ENCODE measurements at regions not wholly inside any gene's neighbourhood (a gene's known extent, or its start where the extent isn't known, plus 50 kb on each side); places are given as distances from the start of the nearest gene placed in this dataset.

- ATAC-seq (no peak), DNase-seq (ENCODE audit: extremely low read depth in 1 of 4, low spot score in 3 of 4) (no peak), FAIRE-seq (no peak)
- BruUV-seq (replicated peaks): no TSS peak
- Histone ChIP-seq H3K27me3 (ENCODE audit: control insufficient read depth in 2 of 2, insufficient read depth in 2 of 2, low read length in 2 of 2) (peaks cover 61 to 86% of the 10 kb centered on the region in 2 experiments), H3K9me3 (replicated peaks; ENCODE audit: control insufficient read depth, insufficient read depth, low read depth, low read length) (0 out of 2 replicates have a peak, but pooled peaks cover 1% of the 10 kb centered on the region), H3K9ac (ENCODE audit: insufficient read depth in 1 of 2, low read depth in 2 of 2, low read length in 2 of 2) (no peak overlapping the region), H2AFZ (ENCODE audit: low read depth, low read length) (no peak overlapping the region), H3K79me2 (ENCODE audit: control insufficient read depth, insufficient read depth, low read length) (no peaks in the 10 kb centered on the region), H3K9me1 (ENCODE audit: control insufficient read depth, insufficient read depth, low read length) (no peaks in the 10 kb centered on the region), H3K27ac (ENCODE audit: extremely low read depth, low read depth, low read length) (no peak overlapping the region), H4K20me1 (replicated peaks; ENCODE audit: control insufficient read depth, insufficient read depth, low read length) (no peaks in the 10 kb centered on the region), H3K4me1 (replicated peaks in 1 of 2; ENCODE audit: control insufficient read depth in 2 of 2, insufficient read depth in 2 of 2, low read length in 2 of 2) (peaks cover 0 to 7% of the 10 kb centered on the region in 2 experiments; a peak in 1 of 5 replicates), H3K4me2 (ENCODE audit: insufficient read depth, low read length) (no peak overlapping the region), H3K36me3 (ENCODE audit: control insufficient read depth, insufficient read depth, low read length) (no peaks in the 10 kb centered on the region), H3K4me3 (no peak overlapping the region)
- intact Hi-C loops (cut with micrococcal nuclease) (no loop called here), in situ Hi-C loops (cut with MboI) (no loop called here)
- TF ChIP-seq THRA (IDR thresholded peaks at IDR 0.05) (no peak), ZNF583 (CRISPR knock-in tag; IDR thresholded peaks at IDR 0.05) (no peak), ZNF77 (CRISPR knock-in tag; IDR thresholded peaks at IDR 0.05) (no peak), ZNF121 (CRISPR knock-in tag; conservative IDR thresholded peaks at IDR 0.05) (no peak), KDM5B (IDR thresholded peaks at IDR 0.05; ENCODE audit: insufficient replicate concordance, low read depth, low read length) (no peak), RAD51 (IDR thresholded peaks at IDR 0.05; ENCODE audit: borderline replicate concordance, low read depth) (no peak), CBX8 (IDR thresholded peaks at IDR 0.05; ENCODE audit: borderline replicate concordance, extremely low read depth, low read depth, low read length, poor library complexity, severe bottlenecking) (no peak), MED1 (CRISPR knock-in tag; IDR thresholded peaks at IDR 0.05; ENCODE audit: borderline replicate concordance) (no peak), ZNF197 (CRISPR knock-in tag; IDR thresholded peaks at IDR 0.05; ENCODE audit: low read depth) (no peak), TCF3 (CRISPR knock-in tag; IDR thresholded peaks at IDR 0.05) (no peak), MCM2 (IDR thresholded peaks at IDR 0.05; ENCODE audit: low read depth) (no peak), C11orf30 (IDR thresholded peaks at IDR 0.05; ENCODE audit: low read depth) (no peak), HIVEP1 (CRISPR knock-in tag; IDR thresholded peaks at IDR 0.05) (no peak), ZNF511 (CRISPR knock-in tag; IDR thresholded peaks at IDR 0.05) (no peak)
- 11% methylated on average over 18 of the region's 24 CpGs for whole genome bisulfite sequencing (ENCODE audit: insufficient coverage, low coverage, missing lambda C conversion rate)
- CTCF ChIA-PET (ENCODE audit: low intra/inter-chr PET ratio): no interaction called here
- POLR2A ChIA-PET: interaction anchor here (1.0 kb wide), 1 partner anchor 19 kb away, joined by 4 read pairs; no protein-coding TSS in a partner anchor
Observed at GRCh38 chr9:96048104-96048955, 172.8 kb downstream of the ERCC6L2 start.
